Left lung (tissue), 4 donors: ENCODE measurements at regions not wholly inside any gene's neighbourhood (a gene's known extent, or its start where the extent isn't known, plus 50 kb on each side); places are given as distances from the start of the nearest gene placed in this dataset.

ENCODE experiments used
- ATAC-seq: fragments of 200-7000 bp; cut with Tn5 transposase; one replicate; pipeline ENCODE4 v1.9.1; 2020; ENCODE audit warnings: moderate library complexity
- DNase-seq, 4 donors: peaks; one replicate each; pipeline ENCODE4 v3.0.0-alpha.2; 2013 to 2020
- H3K27ac ChIP-seq, 2 donors: fragments of 200-600 bp; sonication (generic) in 1 of 2; one replicate each; pipeline versions ENCODE4 v1.5.0 to v1.8.0; 2020 to 2021
- H3K27me3 ChIP-seq, 2 donors: fragments of 200-600 bp; sonication (generic) in 1 of 2; one replicate each; pipeline versions ENCODE4 v1.5.0 to v1.8.0; 2020 to 2021
- H3K36me3 ChIP-seq, 2 donors: fragments of 200-600 bp; sonication (generic) in 1 of 2; one replicate each; pipeline versions ENCODE4 v1.5.0 to v1.8.0; 2020 to 2021
- H3K4me1 ChIP-seq, 2 donors: fragments of 200-600 bp; one replicate each; pipeline ENCODE4 v1.8.0; 2021
- H3K4me3 ChIP-seq, 2 donors: fragments of 200-600 bp; sonication (generic) in 1 of 2; one replicate each; pipeline versions ENCODE4 v1.5.0 to v1.8.0; 2020 to 2021; ENCODE audit warnings: mild to moderate bottlenecking in 1 of 2
- H3K9me3 ChIP-seq, 2 donors: fragments of 200-600 bp; sonication (generic) in 1 of 2; one replicate each; pipeline versions ENCODE4 v1.5.0 to v1.8.0; 2020 to 2021
- intact Hi-C, 2 donors: fragments of 100-400 bp; cut with DNase I; formaldehyde crosslinking; loops; one replicate each; pipeline versions ENCODE4 v1.11.2 to v1.14.2; 2022
- TF ChIP-seq, protein P1 (sequence below), 2 donors: fragments of 200-600 bp; sonication (generic) in 1 of 2; IDR thresholded peaks; one replicate each; pipeline versions ENCODE4 v1.5.0 to v1.8.0; 2021; ENCODE audit warnings: antibody characterized with exemption in 2 of 2
- donor health status: DM: no; HTN: yes; CAD: no.
- donor health status: DM: no; HTN: no; CAD: no.

GRCh38 chr4:12408364-12408763 lies 979.7 kb upstream of the HS3ST1 start:
- Histone ChIP-seq H3K36me3 (no peaks in the 10 kb centered on the region), H3K27me3 (no peaks in the 10 kb centered on the region), H3K4me1 (no peaks in the 10 kb centered on the region), H3K27ac (no peak overlapping the region), H3K9me3 (no peaks in the 10 kb centered on the region), H3K4me3 (no peak overlapping the region)
- ATAC-seq: no peak
- intact Hi-C loops: no loop called here
- DNase-seq: no peak
- TF ChIP-seq, protein P1, sequence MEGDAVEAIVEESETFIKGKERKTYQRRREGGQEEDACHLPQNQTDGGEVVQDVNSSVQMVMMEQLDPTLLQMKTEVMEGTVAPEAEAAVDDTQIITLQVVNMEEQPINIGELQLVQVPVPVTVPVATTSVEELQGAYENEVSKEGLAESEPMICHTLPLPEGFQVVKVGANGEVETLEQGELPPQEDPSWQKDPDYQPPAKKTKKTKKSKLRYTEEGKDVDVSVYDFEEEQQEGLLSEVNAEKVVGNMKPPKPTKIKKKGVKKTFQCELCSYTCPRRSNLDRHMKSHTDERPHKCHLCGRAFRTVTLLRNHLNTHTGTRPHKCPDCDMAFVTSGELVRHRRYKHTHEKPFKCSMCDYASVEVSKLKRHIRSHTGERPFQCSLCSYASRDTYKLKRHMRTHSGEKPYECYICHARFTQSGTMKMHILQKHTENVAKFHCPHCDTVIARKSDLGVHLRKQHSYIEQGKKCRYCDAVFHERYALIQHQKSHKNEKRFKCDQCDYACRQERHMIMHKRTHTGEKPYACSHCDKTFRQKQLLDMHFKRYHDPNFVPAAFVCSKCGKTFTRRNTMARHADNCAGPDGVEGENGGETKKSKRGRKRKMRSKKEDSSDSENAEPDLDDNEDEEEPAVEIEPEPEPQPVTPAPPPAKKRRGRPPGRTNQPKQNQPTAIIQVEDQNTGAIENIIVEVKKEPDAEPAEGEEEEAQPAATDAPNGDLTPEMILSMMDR (IDR thresholded peaks at IDR 0.05): no peak

- no peaks in the 10 kb centered on the region for H3K4me1 ChIP-seq
- ATAC-seq (no peak), DNase-seq (no peak)
- intact Hi-C loops: no loop called here
- no peak overlapping the region for H3K4me3 ChIP-seq
- TF ChIP-seq, protein P1 (IDR thresholded peaks at IDR 0.05): no peak
- H3K9me3 ChIP-seq: peaks cover 0 to 1% of the 10 kb centered on the region in 2 donors
- no peaks in the 10 kb centered on the region for H3K27me3 ChIP-seq
- H3K36me3 ChIP-seq: no peaks in the 10 kb centered on the region
- no peak overlapping the region for H3K27ac ChIP-seq
These were observed 974.5 kb upstream of the HS3ST1 start for GRCh38 chr4:12403175-12403574.

DNA sequence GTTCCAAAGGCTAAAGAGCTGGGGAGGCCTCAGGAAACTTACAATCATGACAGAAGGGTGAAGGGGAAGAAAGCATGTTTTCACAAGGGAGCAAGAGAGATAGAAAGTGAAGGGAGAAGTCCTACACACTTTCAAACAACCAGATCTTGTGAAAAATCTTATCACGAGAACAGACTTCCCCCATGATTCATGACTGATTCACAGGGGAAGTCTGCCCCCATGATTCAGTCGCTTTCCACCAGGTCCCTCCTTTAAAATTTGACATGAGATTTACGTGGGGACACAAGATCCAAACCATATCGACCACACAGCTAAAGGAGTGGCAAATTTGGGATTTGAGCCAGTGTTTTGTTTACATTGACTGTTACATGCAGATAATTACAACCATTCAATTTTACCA lies 971.1 kb upstream of the HS3ST1 start:
- intact Hi-C loops: no loop called here
- DNase-seq (no peak), ATAC-seq (no peak)
- Histone ChIP-seq H3K4me3 (no peak overlapping the region), H3K4me1 (no peaks in the 10 kb centered on the region), H3K27ac (no peak overlapping the region), H3K9me3 (peaks cover 0 to 1% of the 10 kb centered on the region in 2 donors), H3K36me3 (no peaks in the 10 kb centered on the region), H3K27me3 (no peaks in the 10 kb centered on the region)
- TF ChIP-seq, protein P1 (IDR thresholded peaks at IDR 0.05): no peak

DNA sequence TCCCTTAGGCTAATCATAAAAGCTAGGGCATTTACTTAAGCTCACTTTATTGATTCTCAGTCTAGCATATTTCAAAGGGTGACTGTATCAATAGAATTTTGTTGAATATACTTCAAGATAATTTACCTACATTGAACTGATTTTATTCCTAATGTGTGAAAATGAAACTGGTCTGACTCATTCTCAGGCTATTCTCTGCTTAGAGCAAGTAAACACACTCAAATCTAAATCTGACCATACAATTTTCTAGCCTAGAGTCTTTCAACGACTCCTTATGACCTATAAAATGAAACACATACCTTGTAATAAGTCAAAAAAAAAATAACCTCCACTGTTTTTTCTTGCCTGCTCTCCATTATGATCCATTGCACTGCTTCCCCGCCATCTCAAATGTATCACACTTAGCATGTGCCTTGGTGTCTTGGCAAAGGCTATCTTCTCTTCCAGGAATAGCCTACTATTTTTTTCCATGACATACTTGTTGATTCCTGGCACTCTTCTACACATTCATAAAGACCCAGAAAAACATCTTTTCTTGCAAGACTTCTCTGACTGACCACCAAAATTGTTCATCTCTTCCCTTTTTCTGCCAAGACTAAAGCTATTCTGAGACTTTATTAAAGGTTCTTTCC lies 965.1 kb upstream of the HS3ST1 start:
- no peaks in the 10 kb centered on the region for H3K4me1 ChIP-seq
- TF ChIP-seq, protein P1 (IDR thresholded peaks at IDR 0.05): no peak
- intact Hi-C loops: no loop called here
- H3K9me3 ChIP-seq: no peaks in the 10 kb centered on the region
- no peaks in the 10 kb centered on the region for H3K27me3 ChIP-seq
- no peak overlapping the region for H3K27ac ChIP-seq
- ATAC-seq (peak; percentile 19), DNase-seq (no peak)
- H3K4me3 ChIP-seq: no peak overlapping the region
- H3K36me3 ChIP-seq: no peaks in the 10 kb centered on the region

- ATAC-seq: no peak
- H3K4me3 ChIP-seq: no peak overlapping the region
- no peaks in the 10 kb centered on the region for H3K4me1 ChIP-seq
- TF ChIP-seq, protein P1 (IDR thresholded peaks at IDR 0.05): no peak
- intact Hi-C loops: no loop called here
- H3K27ac ChIP-seq: no peak overlapping the region
- no peaks in the 10 kb centered on the region for H3K36me3 ChIP-seq
- no peak for DNase-seq
- peaks cover 0 to 6% of the 10 kb centered on the region in 2 donors for H3K9me3 ChIP-seq
- H3K27me3 ChIP-seq: no peaks in the 10 kb centered on the region
These were observed 960.9 kb upstream of the HS3ST1 start for GRCh38 chr4:12389604-12390003.
